Activated CD8-positive, alpha-beta T cell treated with anti-CD3 and anti-CD28 coated beads, Interleukin-2, amount 10 ng/mL, durations not matched to agents 7 days and 5 days (primary cell): ENCODE measurements at regions not wholly inside any gene's neighbourhood (a gene's known extent, or its start where the extent isn't known, plus 50 kb on each side); places are given as distances from the start of the nearest gene placed in this dataset.
"Not testable (repeated sequence)": the region's sequence is repeated elsewhere in the genome, so short reads cannot be mapped to it uniquely, and the experiment has no call there.

Experiments used
- ATAC-seq: fragments of 150-1000 bp; cut with Tn5 transposase; one replicate; pipeline ENCODE4 v1.10.0; 2021; ENCODE audit warnings: moderate library complexity
- CTCF ChIA-PET: fragments of 350-600 bp; sonication (Branson Sonifier 250); formaldehyde crosslinking; loops from one replicate; lab custom pipeline; 2021; ENCODE audit warnings: antibody characterized with exemption; lab: Charles Lee
- POLR2A ChIA-PET: fragments of 350-600 bp; sonication (Branson Sonifier 250); formaldehyde crosslinking; loops from one replicate; lab custom pipeline; 2021; ENCODE audit warnings: antibody characterized with exemption; lab: Charles Lee
- DNase-seq: peaks from one replicate; pipeline ENCODE4 v3.0.0-alpha.2; 2020
- H3K27ac Mint-ChIP-seq: one replicate; pipeline ENCODE4 v1.8.0; 2021; ENCODE audit warnings: mild to moderate bottlenecking, mixed read lengths
- H3K27me3 Mint-ChIP-seq: one replicate; pipeline ENCODE4 v1.8.0; 2021; ENCODE audit warnings: low read depth, mixed read lengths
- H3K36me3 Mint-ChIP-seq: one replicate; pipeline ENCODE4 v1.8.0; 2021; ENCODE audit warnings: low read depth, mixed read lengths
- H3K4me1 Mint-ChIP-seq: one replicate; pipeline ENCODE4 v1.8.0; 2021; ENCODE audit warnings: low read depth, mixed read lengths
- H3K4me3 Mint-ChIP-seq: one replicate; pipeline ENCODE4 v1.8.0; 2021; ENCODE audit warnings: mild to moderate bottlenecking, mixed read lengths
- H3K9me3 Mint-ChIP-seq: one replicate; pipeline ENCODE4 v1.8.0; 2022; ENCODE audit warnings: mixed read lengths; ENCODE audit not compliant: insufficient read depth

DNA sequence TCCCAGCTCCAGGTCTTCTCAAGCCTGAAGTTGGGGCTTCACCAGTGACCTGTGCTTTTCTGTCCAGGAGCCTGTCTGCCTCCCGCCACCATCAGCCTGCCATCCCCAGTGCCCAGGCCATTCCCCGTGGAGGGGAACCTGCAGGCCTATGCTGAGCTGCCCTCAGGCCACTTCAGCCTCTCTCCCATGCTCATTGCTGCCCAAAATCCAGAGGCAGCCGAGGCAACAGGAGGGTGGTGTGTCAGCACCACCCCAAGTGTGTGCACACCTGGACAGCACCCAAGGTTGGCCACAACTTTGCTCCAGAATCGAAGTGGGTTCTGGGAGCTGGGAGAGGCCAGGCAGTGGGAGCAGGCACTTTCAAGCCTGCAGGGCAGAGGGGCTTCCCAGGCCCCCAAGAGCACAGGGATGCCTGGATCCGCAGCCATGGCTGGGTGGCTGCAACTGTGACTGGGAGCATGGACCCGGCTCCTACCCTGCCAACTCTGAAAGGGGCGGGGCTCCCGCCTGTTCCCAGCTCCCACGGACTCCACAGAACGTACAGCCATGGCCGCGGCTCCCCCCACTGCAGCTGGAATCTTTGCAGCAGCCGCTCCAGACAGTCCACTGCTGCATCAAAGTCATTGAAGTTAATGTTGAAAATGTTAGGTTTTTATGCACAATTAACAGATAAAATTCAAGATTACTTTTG lies 1747.0 kb downstream of the OLFM4 start:
- H3K9me3 Mint-ChIP-seq = peaks cover 14% of the 10 kb centered on the region
- POLR2A ChIA-PET = no interaction called here
- no peaks in the 10 kb centered on the region for H3K27me3 Mint-ChIP-seq
- DNase-seq (no peak), ATAC-seq (no peak)
- no peaks in the 10 kb centered on the region for H3K36me3 Mint-ChIP-seq
- H3K4me1 Mint-ChIP-seq = no peaks in the 10 kb centered on the region
- no peak overlapping the region for H3K27ac Mint-ChIP-seq
- H3K4me3 Mint-ChIP-seq = no peak overlapping the region
- CTCF ChIA-PET = no interaction called here

DNA sequence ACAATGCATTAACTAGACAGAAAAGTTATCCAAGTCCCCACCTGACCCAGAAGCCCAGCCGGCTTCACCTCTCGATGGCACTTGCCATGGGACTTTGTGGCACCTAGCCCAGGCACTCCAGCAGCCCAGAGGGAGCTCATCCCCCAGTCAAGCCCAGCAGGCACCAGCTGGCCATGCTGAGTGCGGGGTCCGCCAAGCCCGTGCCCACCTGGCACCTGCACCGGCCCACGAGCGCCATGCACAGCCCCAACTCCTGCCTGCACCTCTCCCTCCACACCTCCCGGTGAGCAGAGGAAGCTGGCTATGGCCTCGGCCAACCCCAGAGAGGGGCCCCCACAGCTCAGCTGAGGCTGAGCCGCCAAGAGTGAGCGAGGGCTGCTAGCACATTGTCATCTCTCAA lies 1759.1 kb downstream of the OLFM4 start:
- POLR2A ChIA-PET = no interaction called here

GRCh38 chr13:54799621-54800226 lies 1771.1 kb downstream of the OLFM4 start:
- no peak for ATAC-seq
- no peaks in the 10 kb centered on the region for H3K4me1 Mint-ChIP-seq
- no peak overlapping the region for H3K27ac Mint-ChIP-seq
- no peaks in the 10 kb centered on the region for H3K36me3 Mint-ChIP-seq
- POLR2A ChIA-PET = no interaction called here
- no peaks in the 10 kb centered on the region for H3K27me3 Mint-ChIP-seq
- DNase-seq = no peak
- peaks cover 8% of the 10 kb centered on the region for H3K9me3 Mint-ChIP-seq
- H3K4me3 Mint-ChIP-seq = no peak overlapping the region
- CTCF ChIA-PET = no interaction called here

More for the DNA sequence above, 1759.1 kb downstream of the OLFM4 start:
- no peaks in the 10 kb centered on the region for H3K27me3 Mint-ChIP-seq
- no peaks in the 10 kb centered on the region for H3K4me1 Mint-ChIP-seq
- no peak for ATAC-seq
- peaks cover 5% of the 10 kb centered on the region for H3K9me3 Mint-ChIP-seq
- no peak for DNase-seq
- CTCF ChIA-PET = no interaction called here
- no peak overlapping the region for H3K4me3 Mint-ChIP-seq
- no peaks in the 10 kb centered on the region for H3K36me3 Mint-ChIP-seq
- H3K27ac Mint-ChIP-seq = no peak overlapping the region

DNA sequence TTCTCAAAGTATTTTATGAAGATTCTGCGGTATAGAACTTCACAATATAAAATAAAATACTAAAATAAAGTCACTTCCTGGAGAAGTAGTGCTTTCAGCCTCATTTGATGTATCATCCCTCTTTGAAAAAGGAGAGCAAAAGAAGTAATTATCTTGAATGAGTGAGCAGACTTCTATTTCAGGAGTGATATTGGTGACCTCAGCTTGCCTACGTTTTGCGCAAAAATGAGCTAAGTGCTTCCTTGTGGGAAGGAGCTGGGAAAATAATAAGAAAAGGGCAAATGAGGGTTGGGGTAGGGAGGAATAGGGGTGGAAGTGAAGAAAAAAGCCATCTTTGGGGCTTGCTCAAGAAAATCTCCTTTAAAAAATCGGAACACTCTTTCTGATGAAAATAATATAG lies 1773.6 kb downstream of the OLFM4 start:
- H3K4me3 Mint-ChIP-seq = no peak overlapping the region
- no peaks in the 10 kb centered on the region for H3K4me1 Mint-ChIP-seq
- H3K27me3 Mint-ChIP-seq = no peaks in the 10 kb centered on the region
- H3K9me3 Mint-ChIP-seq = peaks cover 8% of the 10 kb centered on the region
- no peaks in the 10 kb centered on the region for H3K36me3 Mint-ChIP-seq
- ChIA-PET POLR2A (no interaction called here), CTCF (no interaction called here)
- DNase-seq (no peak), ATAC-seq (no peak)
- no peak overlapping the region for H3K27ac Mint-ChIP-seq

DNA sequence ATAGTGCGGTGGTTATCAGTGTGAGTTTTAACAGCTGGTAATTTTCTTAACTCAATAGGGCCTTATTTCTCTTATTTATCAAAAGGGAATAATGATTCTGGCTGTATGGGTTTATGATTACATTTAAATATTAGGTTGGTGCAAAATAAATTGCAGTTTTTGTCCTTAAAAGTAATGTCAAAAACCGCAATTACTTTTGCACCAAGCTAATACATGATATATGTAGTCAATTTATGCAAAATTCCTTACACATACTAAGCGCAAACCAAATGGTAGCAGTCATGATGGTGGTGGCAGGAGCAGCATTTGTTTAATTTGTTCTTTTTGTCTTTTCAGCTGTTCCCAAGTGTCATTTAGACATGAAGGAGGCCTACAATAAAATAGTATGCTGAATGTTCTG lies 1777.1 kb downstream of the OLFM4 start:
- DNase-seq = no peak
- Mint-ChIP-seq H3K4me1 (no peaks in the 10 kb centered on the region), H3K27ac (no peak overlapping the region), H3K4me3 (no peak overlapping the region), H3K36me3 (no peaks in the 10 kb centered on the region), H3K27me3 (no peaks in the 10 kb centered on the region), H3K9me3 (peaks cover 10% of the 10 kb centered on the region)
- ChIA-PET POLR2A (no interaction called here), CTCF (no interaction called here)
- ATAC-seq = no peak

DNA sequence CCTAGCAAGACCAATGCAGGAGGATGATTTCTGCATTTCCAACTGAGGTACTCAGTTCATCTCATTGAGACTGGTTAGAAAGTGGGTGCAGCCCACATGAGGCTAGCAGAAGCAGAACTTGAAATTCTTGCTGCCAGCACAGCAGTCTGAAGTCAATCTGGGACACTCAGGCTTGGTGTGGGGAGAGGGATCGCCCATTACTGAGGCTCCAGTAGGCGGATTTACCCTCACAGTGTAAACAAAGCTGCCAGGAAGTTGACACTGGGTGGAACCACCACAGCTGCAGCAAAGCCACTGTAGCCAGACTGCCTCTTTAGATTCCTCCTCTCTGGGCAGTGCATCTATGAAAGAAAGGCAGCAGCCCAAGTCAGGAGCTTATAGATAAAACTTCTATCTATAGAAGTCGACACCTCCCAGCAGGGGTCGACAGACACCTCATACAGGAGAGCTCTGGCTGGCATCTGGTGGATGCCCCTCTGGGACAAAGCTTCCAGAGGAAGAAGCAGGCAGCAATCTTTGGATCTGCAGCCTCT lies 1793.4 kb downstream of the OLFM4 start:
- CTCF ChIA-PET, DNase-seq, POLR2A ChIA-PET, H3K4me1 Mint-ChIP-seq, H3K27me3 Mint-ChIP-seq, ATAC-seq, H3K4me3 Mint-ChIP-seq, H3K27ac Mint-ChIP-seq, H3K36me3 Mint-ChIP-seq: not testable (repeated sequence)
- H3K9me3 Mint-ChIP-seq = peaks cover 16% of the 10 kb centered on the region

- H3K27me3 Mint-ChIP-seq, DNase-seq, H3K27ac Mint-ChIP-seq, H3K4me1 Mint-ChIP-seq, H3K36me3 Mint-ChIP-seq, CTCF ChIA-PET, ATAC-seq, H3K9me3 Mint-ChIP-seq, H3K4me3 Mint-ChIP-seq, POLR2A ChIA-PET: not testable (repeated sequence)
Observed at GRCh38 chr13:54829391-54830068, 1800.9 kb downstream of the OLFM4 start.

GRCh38 chr13:54836273-54836672 lies 1807.7 kb downstream of the OLFM4 start:
- H3K27me3 Mint-ChIP-seq = no peaks in the 10 kb centered on the region
- peaks cover 12% of the 10 kb centered on the region for H3K9me3 Mint-ChIP-seq
- no peaks in the 10 kb centered on the region for H3K4me1 Mint-ChIP-seq
- POLR2A ChIA-PET = no interaction called here
- H3K4me3 Mint-ChIP-seq = no peak overlapping the region
- ATAC-seq (no peak), DNase-seq (no peak)
- H3K27ac Mint-ChIP-seq = no peak overlapping the region
- no peaks in the 10 kb centered on the region for H3K36me3 Mint-ChIP-seq
- CTCF ChIA-PET = no interaction called here

DNA sequence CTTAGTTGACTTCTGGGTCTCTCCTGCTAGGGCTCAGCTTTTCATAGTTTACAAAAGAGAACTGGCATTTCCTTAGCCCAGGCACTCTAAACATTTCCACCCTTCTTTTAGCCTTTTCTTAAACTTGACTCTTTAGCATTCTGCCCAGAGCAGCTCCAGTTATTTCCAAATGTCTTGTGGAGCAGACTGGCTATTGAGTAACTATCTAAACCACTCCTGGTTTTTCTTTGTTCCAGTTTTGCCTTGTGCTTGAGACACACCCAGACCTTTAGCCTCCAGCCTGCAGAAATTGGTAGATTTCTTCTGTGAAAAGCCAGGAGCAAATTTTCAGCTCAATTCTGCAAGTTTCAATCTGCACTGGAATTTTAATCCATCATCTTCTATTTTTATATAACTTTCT lies 1813.1 kb downstream of the OLFM4 start:
- CTCF ChIA-PET = no interaction called here

GRCh38 chr13:54845351-54845965 lies 1816.8 kb downstream of the OLFM4 start:
- Mint-ChIP-seq H3K27ac (no peak overlapping the region), H3K36me3 (no peaks in the 10 kb centered on the region), H3K27me3 (no peaks in the 10 kb centered on the region), H3K9me3 (peaks cover 14% of the 10 kb centered on the region), H3K4me3 (no peak overlapping the region), H3K4me1 (no peaks in the 10 kb centered on the region)
- ChIA-PET POLR2A (no interaction called here), CTCF (no interaction called here)
- ATAC-seq = no peak
- DNase-seq = no peak

More for the DNA sequence above, 1813.1 kb downstream of the OLFM4 start:
- H3K4me3 Mint-ChIP-seq = no peak overlapping the region
- H3K27me3 Mint-ChIP-seq = no peaks in the 10 kb centered on the region
- DNase-seq (no peak), ATAC-seq (no peak)
- no peak overlapping the region for H3K27ac Mint-ChIP-seq
- POLR2A ChIA-PET = no interaction called here
- H3K4me1 Mint-ChIP-seq = no peaks in the 10 kb centered on the region
- H3K9me3 Mint-ChIP-seq = peaks cover 16% of the 10 kb centered on the region
- H3K36me3 Mint-ChIP-seq = no peaks in the 10 kb centered on the region

DNA sequence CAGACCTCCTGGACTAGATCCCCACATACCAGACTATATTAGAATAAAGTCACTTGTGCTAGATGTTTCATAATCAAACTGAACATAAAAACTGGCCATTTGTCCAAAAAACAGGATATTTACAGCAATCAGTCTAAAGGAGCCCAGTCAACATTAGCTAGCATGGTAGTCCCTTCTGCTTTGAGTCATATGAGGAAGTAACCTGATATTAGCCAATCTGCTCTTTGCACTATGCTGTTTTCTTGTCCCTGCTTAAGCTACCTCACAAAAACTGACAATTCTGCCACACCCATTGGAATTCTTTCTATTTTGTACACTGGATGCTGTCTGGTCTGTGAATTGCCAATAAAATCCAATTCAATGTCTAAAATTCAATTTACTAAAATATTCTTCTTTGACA lies 1824.2 kb downstream of the OLFM4 start:
- Mint-ChIP-seq H3K27me3 (no peaks in the 10 kb centered on the region), H3K4me1 (no peaks in the 10 kb centered on the region), H3K27ac (no peak overlapping the region), H3K4me3 (no peak overlapping the region), H3K9me3 (peaks cover 19% of the 10 kb centered on the region), H3K36me3 (no peaks in the 10 kb centered on the region)
- no peak for DNase-seq
- no peak for ATAC-seq
- ChIA-PET POLR2A (no interaction called here), CTCF (no interaction called here)

DNA sequence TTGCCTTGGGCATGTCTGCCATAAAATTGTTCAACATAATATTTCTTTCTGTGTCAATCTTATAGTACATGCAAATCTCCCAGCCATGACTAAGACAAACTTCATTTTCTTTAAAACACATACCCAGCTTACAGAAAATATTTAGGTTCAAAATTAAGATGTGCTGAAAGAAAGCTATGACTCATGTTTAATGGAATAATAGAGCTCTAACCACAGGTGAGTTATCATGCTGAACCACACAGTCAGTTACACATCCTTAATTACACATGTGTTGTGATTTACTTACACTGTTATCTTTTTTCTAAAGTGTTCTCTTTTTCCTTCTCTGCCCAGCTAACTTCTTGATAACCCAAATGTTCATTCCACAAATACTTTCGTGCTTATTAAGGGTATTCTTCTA lies 1831.2 kb downstream of the OLFM4 start:
- ChIA-PET CTCF (no interaction called here), POLR2A (no interaction called here)
- H3K27ac Mint-ChIP-seq = no peak overlapping the region
- H3K9me3 Mint-ChIP-seq = peaks cover 20% of the 10 kb centered on the region
- ATAC-seq (no peak), DNase-seq (no peak)
- no peak overlapping the region for H3K4me3 Mint-ChIP-seq
- no peaks in the 10 kb centered on the region for H3K27me3 Mint-ChIP-seq
- no peaks in the 10 kb centered on the region for H3K36me3 Mint-ChIP-seq
- H3K4me1 Mint-ChIP-seq = no peaks in the 10 kb centered on the region
